ENCODE measurements at regions not wholly inside any gene's neighbourhood (a gene's known extent, or its start where the extent isn't known, plus 50 kb on each side); places are given as distances from the start of the nearest gene placed in this dataset.

DNA sequence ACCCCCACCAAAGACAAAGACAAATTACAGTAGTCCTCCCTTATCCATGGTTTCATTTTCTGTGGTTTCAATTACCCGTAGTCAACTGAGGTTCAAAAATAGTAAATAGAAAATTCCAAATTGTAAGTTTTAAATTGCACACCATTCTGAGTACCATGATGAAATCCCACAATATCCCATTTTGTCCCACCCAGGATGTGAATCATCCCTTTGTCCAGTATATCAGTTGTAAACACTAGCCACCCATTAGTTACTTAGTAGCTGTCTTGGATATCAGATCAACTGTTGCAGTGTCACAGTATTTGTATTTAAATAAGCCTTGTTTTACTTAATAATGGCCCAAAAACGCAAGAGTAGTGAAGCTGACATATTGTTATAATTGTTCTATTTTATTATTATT lies 364.0 kb upstream of the ARID1B start:
- no peak for DNase-seq (ENCODE audit: low spot score)
- peaks cover 3% of the 10 kb centered on the region for H3K27me3 Mint-ChIP-seq (ENCODE audit: low read depth)
- H3K36me3 Mint-ChIP-seq (ENCODE audit: low read depth) = no peaks in the 10 kb centered on the region
- no peaks in the 10 kb centered on the region for H3K9me3 Mint-ChIP-seq
- H3K27ac Mint-ChIP-seq = no peak overlapping the region
- H3K4me1 Mint-ChIP-seq (ENCODE audit: low read depth) = no peaks in the 10 kb centered on the region
- no peak overlapping the region for H3K4me3 Mint-ChIP-seq

- Mint-ChIP-seq H3K27ac (no peak overlapping the region), H3K4me1 (ENCODE audit: low read depth) (no peaks in the 10 kb centered on the region), H3K9me3 (no peaks in the 10 kb centered on the region), H3K27me3 (ENCODE audit: low read depth) (peaks cover 2% of the 10 kb centered on the region), H3K36me3 (ENCODE audit: low read depth) (no peaks in the 10 kb centered on the region), H3K4me3 (no peak overlapping the region)
- DNase-seq (ENCODE audit: low spot score) = no peak
Measured at GRCh38 chr6:156410649-156411048, 366.5 kb upstream of the ARID1B start.

GRCh38 chr6:156408655-156409054 lies 368.5 kb upstream of the ARID1B start:
- DNase-seq (ENCODE audit: low spot score) = no peak
- Mint-ChIP-seq H3K27ac (no peak overlapping the region), H3K9me3 (peaks cover under 1% of the 10 kb centered on the region), H3K4me1 (ENCODE audit: low read depth) (no peaks in the 10 kb centered on the region), H3K4me3 (no peak overlapping the region), H3K27me3 (ENCODE audit: low read depth) (peaks cover 2% of the 10 kb centered on the region), H3K36me3 (ENCODE audit: low read depth) (no peaks in the 10 kb centered on the region)

DNA sequence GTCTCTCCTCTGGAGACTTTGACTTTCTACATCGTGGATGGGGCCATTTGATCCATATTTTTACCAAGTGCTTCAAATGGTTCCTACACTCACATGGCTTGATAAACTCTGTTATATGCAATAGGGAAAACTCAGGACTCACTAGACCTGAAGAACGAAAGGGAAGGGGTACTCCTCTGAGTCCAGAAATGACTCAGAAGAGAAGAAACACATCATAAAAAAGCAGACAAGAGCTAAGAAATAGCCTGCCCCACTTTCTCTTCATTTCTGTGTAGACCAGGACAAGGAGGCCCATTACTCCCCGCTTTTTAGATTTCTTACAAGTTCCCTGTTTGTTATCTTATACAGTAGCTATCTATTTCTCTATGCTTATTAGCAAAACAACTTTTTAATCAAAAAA lies 369.8 kb upstream of the ARID1B start:
- Mint-ChIP-seq H3K4me3 (no peak overlapping the region), H3K27me3 (ENCODE audit: low read depth) (peaks cover 2% of the 10 kb centered on the region), H3K9me3 (peaks cover 5% of the 10 kb centered on the region), H3K27ac (no peak overlapping the region), H3K36me3 (ENCODE audit: low read depth) (no peaks in the 10 kb centered on the region), H3K4me1 (ENCODE audit: low read depth) (no peaks in the 10 kb centered on the region)
- DNase-seq (ENCODE audit: low spot score) = no peak

- DNase-seq (ENCODE audit: low spot score) = no peak
- H3K4me1 Mint-ChIP-seq (ENCODE audit: low read depth) = no peaks in the 10 kb centered on the region
- peaks cover 10% of the 10 kb centered on the region for H3K9me3 Mint-ChIP-seq
- no peak overlapping the region for H3K4me3 Mint-ChIP-seq
- no peaks in the 10 kb centered on the region for H3K36me3 Mint-ChIP-seq (ENCODE audit: low read depth)
- H3K27me3 Mint-ChIP-seq (ENCODE audit: low read depth) = peaks cover 2% of the 10 kb centered on the region
- no peak overlapping the region for H3K27ac Mint-ChIP-seq
Measured at GRCh38 chr6:156406688-156407087, 370.5 kb upstream of the ARID1B start.

GRCh38 chr6:156406099-156406498 lies 371.1 kb upstream of the ARID1B start:
- peaks cover 3% of the 10 kb centered on the region for H3K27me3 Mint-ChIP-seq (ENCODE audit: low read depth)
- DNase-seq (ENCODE audit: low spot score) = no peak
- no peak overlapping the region for H3K27ac Mint-ChIP-seq
- no peak overlapping the region for H3K4me3 Mint-ChIP-seq
- no peaks in the 10 kb centered on the region for H3K4me1 Mint-ChIP-seq (ENCODE audit: low read depth)
- no peaks in the 10 kb centered on the region for H3K36me3 Mint-ChIP-seq (ENCODE audit: low read depth)
- H3K9me3 Mint-ChIP-seq = peaks cover 13% of the 10 kb centered on the region

DNA sequence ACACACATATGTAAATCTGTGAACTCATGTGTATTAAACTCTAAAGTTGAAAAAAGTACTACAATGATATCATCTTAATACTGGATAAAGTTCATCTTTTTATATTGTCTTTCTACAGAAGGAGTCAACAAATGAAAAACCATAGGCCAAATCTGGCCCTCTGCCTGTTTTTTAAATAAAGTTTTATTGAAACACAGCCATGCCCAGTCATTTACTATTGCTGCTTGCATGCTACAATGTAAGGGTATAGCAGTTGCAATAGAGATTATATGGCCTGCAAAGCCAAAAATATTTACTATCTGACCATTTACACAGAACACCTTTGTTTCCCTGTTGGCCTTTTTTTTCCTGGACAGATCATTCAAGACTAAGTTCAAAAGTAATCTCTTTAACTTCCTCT lies 374.6 kb upstream of the ARID1B start:
- no peak overlapping the region for H3K4me3 Mint-ChIP-seq
- H3K27me3 Mint-ChIP-seq (ENCODE audit: low read depth) = peaks cover 22% of the 10 kb centered on the region
- no peaks in the 10 kb centered on the region for H3K4me1 Mint-ChIP-seq (ENCODE audit: low read depth)
- H3K9me3 Mint-ChIP-seq = peaks cover 13% of the 10 kb centered on the region
- no peak for DNase-seq (ENCODE audit: low spot score)
- H3K36me3 Mint-ChIP-seq (ENCODE audit: low read depth) = no peaks in the 10 kb centered on the region
- H3K27ac Mint-ChIP-seq = no peak overlapping the region

DNA sequence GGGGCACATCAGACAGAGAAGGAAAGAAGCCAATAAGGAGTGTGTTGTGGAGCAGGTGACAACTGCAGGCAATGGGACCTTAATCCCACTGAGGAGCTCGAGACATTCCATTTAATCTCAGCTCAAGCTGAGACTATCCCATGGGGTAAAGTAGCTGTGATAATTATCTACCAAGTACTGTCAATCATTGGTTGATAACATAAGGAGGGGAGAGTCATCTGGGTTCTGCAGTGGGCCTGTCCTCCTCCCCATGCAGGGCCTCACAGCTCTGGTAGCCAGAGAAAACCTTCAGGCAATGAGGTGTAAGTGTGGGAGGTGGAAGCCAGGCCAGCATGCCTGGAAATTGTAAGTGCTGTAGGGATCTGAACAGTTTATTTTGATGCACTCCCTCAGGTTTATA lies 375.0 kb upstream of the ARID1B start:
- H3K4me3 Mint-ChIP-seq = no peak overlapping the region
- H3K36me3 Mint-ChIP-seq (ENCODE audit: low read depth) = no peaks in the 10 kb centered on the region
- peaks cover 22% of the 10 kb centered on the region for H3K27me3 Mint-ChIP-seq (ENCODE audit: low read depth)
- peaks cover 13% of the 10 kb centered on the region for H3K9me3 Mint-ChIP-seq
- H3K4me1 Mint-ChIP-seq (ENCODE audit: low read depth) = no peaks in the 10 kb centered on the region
- H3K27ac Mint-ChIP-seq = no peak overlapping the region
- no peak for DNase-seq (ENCODE audit: low spot score)

GRCh38 chr6:156400487-156400886 lies 376.7 kb upstream of the ARID1B start:
- Mint-ChIP-seq H3K27me3 (ENCODE audit: low read depth) (peaks cover 28% of the 10 kb centered on the region), H3K9me3 (peaks cover 13% of the 10 kb centered on the region), H3K27ac (no peak overlapping the region), H3K4me1 (ENCODE audit: low read depth) (peaks cover 7% of the 10 kb centered on the region), H3K36me3 (ENCODE audit: low read depth) (no peaks in the 10 kb centered on the region), H3K4me3 (no peak overlapping the region)
- DNase-seq (ENCODE audit: low spot score) = no peak

DNA sequence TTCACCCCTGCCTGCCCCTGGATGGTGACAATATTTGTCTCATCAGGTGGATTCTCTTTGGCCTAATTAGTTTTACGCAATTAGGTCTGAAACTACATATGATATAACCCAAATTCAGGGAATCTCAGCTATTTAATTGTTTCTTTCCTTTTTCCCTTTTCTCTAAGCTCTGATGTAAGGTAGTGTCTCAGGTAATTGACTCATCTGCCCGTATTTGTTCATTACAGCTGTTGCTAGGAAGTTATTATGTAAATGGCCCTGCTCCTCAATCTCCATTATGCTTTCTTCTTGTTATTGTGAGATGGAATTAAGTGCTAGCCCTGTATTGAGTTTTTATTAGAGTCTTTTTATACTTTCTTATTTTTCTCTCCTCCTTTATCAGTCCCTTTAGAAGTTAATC lies 378.2 kb upstream of the ARID1B start:
- DNase-seq (ENCODE audit: low spot score) = no peak
- H3K27ac Mint-ChIP-seq = no peak overlapping the region
- peaks cover 9% of the 10 kb centered on the region for H3K4me1 Mint-ChIP-seq (ENCODE audit: low read depth)
- peaks cover 37% of the 10 kb centered on the region for H3K27me3 Mint-ChIP-seq (ENCODE audit: low read depth)
- H3K4me3 Mint-ChIP-seq = no peak overlapping the region
- peaks cover 13% of the 10 kb centered on the region for H3K9me3 Mint-ChIP-seq
- no peaks in the 10 kb centered on the region for H3K36me3 Mint-ChIP-seq (ENCODE audit: low read depth)

DNA sequence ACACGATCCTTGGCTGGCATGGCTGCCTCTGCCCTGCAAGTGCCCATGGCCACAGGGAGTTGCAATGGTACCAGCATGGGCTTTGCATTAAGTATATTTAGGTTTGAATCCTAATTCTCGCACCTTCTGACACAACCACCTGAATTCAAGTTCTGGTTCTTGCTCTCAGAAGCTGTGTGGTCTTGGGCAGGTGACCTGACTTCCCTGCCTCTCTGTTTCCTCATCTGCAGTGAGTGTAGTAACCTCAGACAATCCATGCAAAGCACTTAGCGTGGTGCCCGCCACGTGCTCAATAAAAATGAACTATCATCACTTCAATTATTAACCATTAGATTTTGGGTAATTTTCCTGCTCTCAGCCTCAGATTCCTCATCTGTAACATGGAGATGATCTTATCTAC lies 378.8 kb upstream of the ARID1B start:
- Mint-ChIP-seq H3K4me1 (ENCODE audit: low read depth) (peaks cover 9% of the 10 kb centered on the region), H3K36me3 (ENCODE audit: low read depth) (no peaks in the 10 kb centered on the region), H3K27me3 (ENCODE audit: low read depth) (peaks cover 42% of the 10 kb centered on the region), H3K27ac (no peak overlapping the region), H3K4me3 (no peak overlapping the region), H3K9me3 (peaks cover 10% of the 10 kb centered on the region)
- DNase-seq (ENCODE audit: low spot score) = no peak

- peaks cover 49% of the 10 kb centered on the region for H3K27me3 Mint-ChIP-seq (ENCODE audit: low read depth)
- no peak for DNase-seq (ENCODE audit: low spot score)
- H3K4me1 Mint-ChIP-seq (ENCODE audit: low read depth) = peaks cover 9% of the 10 kb centered on the region
- no peaks in the 10 kb centered on the region for H3K36me3 Mint-ChIP-seq (ENCODE audit: low read depth)
- peaks cover 6% of the 10 kb centered on the region for H3K9me3 Mint-ChIP-seq
- no peak overlapping the region for H3K27ac Mint-ChIP-seq
- peak overlapping the region; percentile 43 for H3K4me3 Mint-ChIP-seq
Measured at GRCh38 chr6:156396791-156397418, 380.3 kb upstream of the ARID1B start.

DNA sequence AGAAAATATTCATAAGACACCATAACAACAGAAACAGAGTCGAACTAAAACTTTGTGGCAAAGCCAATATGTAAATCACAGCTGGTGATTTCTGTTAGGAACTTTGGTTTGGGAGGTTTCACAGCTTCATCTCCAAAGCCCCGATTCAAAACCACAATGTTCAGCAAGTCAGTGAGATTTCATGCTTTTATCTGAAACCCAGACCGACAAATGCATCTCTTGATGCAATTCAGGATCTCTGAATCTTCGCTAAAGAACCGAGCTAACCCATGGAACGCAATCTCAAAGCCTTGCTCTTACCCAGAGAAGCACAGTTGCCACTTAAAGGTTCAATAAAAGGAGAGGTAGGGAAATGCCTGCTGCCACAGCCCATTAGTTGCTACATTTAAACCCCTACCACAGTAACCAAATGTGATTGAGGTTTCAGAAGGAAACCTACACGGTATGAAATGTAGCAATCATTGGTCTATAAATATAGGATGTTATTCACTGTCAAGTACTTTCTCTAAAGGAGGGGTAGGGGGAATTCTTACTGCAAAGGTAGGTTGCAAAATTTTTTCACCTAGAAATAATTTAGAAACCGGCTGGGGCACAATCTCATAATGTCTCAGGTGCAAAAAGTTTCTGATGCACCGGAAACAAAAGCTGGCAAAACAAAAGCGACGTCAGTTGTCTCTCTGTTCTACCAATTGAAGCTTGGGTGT lies 381.0 kb upstream of the ARID1B start:
- Mint-ChIP-seq H3K36me3 (ENCODE audit: low read depth) (no peaks in the 10 kb centered on the region), H3K4me1 (ENCODE audit: low read depth) (peaks cover 9% of the 10 kb centered on the region), H3K4me3 (peak overlapping the region; percentile 43), H3K27me3 (ENCODE audit: low read depth) (peaks cover 49% of the 10 kb centered on the region), H3K9me3 (no peaks in the 10 kb centered on the region), H3K27ac (no peak overlapping the region)
- no peak for DNase-seq (ENCODE audit: low spot score)

GRCh38 chr6:156395276-156395675 lies 381.9 kb upstream of the ARID1B start:
- H3K4me1 Mint-ChIP-seq (ENCODE audit: low read depth) = peaks cover 9% of the 10 kb centered on the region
- no peak for DNase-seq (ENCODE audit: low spot score)
- H3K4me3 Mint-ChIP-seq = no peak overlapping the region
- no peaks in the 10 kb centered on the region for H3K36me3 Mint-ChIP-seq (ENCODE audit: low read depth)
- H3K27ac Mint-ChIP-seq = no peak overlapping the region
- H3K27me3 Mint-ChIP-seq (ENCODE audit: low read depth) = peaks cover 41% of the 10 kb centered on the region
- H3K9me3 Mint-ChIP-seq = no peaks in the 10 kb centered on the region

DNA sequence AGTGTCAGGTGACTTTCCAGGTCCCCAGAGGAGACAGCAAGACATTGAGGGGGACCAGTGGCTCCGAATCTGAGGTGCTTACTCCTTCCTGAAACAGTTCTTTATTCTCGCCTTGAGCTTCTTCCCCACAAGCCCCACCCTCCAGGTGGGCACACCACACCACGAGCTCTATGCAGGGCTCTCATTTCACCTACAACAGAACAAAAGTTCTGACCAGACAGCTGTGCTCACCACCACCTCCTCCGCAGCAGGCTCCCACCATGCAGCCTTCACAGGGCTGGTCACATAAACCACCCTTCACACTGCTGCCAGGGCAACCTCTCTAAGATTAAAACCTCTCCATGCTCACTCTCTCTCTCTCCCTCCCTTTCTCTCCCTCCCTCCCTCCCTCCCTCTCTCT lies 384.5 kb upstream of the ARID1B start:
- peaks cover 9% of the 10 kb centered on the region for H3K4me1 Mint-ChIP-seq (ENCODE audit: low read depth)
- H3K27me3 Mint-ChIP-seq (ENCODE audit: low read depth) = peaks cover 29% of the 10 kb centered on the region
- DNase-seq (ENCODE audit: low spot score) = no peak
- H3K27ac Mint-ChIP-seq = no peak overlapping the region
- no peak overlapping the region for H3K4me3 Mint-ChIP-seq
- H3K36me3 Mint-ChIP-seq (ENCODE audit: low read depth) = no peaks in the 10 kb centered on the region
- no peaks in the 10 kb centered on the region for H3K9me3 Mint-ChIP-seq
